ENCODE measurements at regions not wholly inside any gene's neighbourhood (a gene's known extent, or its start where the extent isn't known, plus 50 kb on each side); places are given as distances from the start of the nearest gene placed in this dataset.

DNA sequence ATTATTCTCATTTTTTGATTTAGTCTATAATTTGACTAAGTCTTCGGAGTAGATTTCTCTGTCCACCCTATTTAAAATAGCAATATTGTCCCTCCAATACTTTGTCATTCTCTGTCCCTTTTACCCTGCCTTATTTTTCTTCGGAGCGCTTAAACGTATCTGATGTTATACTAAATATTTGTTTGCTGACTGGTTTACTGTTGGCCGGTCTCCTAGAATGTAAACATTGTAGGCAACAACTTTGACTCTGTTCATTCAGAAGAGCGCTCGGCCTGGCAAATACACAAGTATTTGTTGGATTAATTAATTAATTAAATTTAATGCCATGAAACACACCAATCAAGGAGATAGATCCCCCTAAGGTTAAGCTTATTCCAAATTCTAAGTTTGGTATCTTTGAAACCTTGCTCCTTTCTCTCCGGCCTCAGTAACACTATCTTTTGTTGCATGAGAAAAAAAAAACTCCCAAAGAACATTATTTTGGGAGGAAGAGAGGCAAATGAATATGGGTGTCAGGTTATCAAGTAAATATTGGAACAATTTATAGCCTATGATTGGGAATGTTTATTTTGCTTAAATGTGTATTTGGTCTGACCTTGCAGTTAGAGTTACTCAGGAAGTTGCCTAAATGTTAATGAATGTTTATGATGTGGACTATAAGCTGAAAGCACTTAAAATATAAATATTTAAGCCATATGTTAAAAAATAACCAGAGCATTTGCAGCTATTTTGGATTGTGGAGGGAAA, 231.1 kb downstream of the SOX4 start:
- no peak for DNase-seq

- no peak for DNase-seq
Measured at GRCh38 chr6:21826023-21826422, 232.5 kb downstream of the SOX4 start.

GRCh38 chr6:21826904-21827303, 233.4 kb downstream of the SOX4 start:
- DNase-seq = no peak

DNA sequence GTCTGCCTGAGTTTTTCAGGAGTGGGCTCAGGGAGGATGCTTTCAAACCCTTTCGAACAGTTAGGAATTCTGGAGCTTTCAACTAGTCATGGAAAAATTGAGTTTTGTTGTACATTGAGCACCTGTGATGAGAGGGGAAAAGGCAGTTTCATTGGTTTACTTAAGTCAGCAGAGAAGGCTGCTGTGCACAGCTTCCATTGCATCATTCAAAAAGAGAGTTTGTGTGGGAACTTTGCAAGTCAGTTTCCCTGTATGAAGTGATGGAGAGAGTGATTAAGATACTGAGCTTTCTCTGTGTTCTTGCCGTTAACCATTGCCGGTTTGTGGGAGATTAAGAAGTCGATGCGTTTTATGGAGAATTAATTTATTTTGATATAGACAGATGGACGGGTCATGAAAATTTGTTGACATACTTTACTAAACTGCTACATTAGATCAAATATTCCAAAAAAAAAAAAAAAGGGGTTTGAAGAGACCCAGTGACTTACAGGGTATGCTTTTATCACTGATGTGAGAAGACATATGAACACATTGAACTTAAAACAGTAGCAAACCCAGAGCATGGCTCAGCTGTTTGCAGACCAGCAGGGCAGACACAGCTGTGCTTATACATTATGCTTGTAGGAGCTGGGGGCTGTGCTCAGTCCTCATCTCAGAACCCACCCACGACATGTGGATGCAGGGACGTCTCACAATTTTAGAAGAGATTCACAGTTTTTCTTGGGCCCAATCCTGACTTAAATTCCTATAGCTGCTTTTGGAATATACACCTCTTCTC, 234.1 kb downstream of the SOX4 start:
- no peak for DNase-seq

GRCh38 chr6:21828704-21829103, 235.2 kb downstream of the SOX4 start:
- DNase-seq = no peak

- DNase-seq = no peak
Measured at GRCh38 chr6:21829126-21829525, 235.6 kb downstream of the SOX4 start.

GRCh38 chr6:21831521-21832291, 238.2 kb downstream of the SOX4 start:
- no peak for DNase-seq

GRCh38 chr6:21836277-21836676, 242.7 kb downstream of the SOX4 start:
- no peak for DNase-seq

GRCh38 chr6:21836772-21837425, 243.3 kb downstream of the SOX4 start:
- no peak for DNase-seq

DNA sequence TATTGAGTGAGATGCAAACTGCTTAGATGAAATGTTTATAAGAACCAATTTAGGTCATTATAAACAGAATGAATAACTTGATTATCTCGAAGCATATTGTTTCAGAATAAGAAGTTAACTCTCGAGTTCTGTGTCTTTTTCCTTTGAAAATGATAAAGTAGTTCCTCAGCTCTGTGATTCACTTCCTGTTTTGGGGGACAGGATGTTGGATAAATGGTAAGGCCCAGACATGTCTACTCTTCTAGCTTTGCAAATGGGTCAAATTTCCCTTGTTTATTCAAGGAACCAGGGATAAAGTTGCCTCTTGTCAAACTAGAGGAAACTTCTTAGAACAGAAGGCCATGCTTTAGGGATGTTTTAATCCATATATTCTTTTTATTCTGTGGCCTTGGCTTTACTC, 246.9 kb downstream of the SOX4 start:
- DNase-seq = no peak

GRCh38 chr6:21842875-21843645, 249.5 kb downstream of the SOX4 start:
- DNase-seq = no peak

DNA sequence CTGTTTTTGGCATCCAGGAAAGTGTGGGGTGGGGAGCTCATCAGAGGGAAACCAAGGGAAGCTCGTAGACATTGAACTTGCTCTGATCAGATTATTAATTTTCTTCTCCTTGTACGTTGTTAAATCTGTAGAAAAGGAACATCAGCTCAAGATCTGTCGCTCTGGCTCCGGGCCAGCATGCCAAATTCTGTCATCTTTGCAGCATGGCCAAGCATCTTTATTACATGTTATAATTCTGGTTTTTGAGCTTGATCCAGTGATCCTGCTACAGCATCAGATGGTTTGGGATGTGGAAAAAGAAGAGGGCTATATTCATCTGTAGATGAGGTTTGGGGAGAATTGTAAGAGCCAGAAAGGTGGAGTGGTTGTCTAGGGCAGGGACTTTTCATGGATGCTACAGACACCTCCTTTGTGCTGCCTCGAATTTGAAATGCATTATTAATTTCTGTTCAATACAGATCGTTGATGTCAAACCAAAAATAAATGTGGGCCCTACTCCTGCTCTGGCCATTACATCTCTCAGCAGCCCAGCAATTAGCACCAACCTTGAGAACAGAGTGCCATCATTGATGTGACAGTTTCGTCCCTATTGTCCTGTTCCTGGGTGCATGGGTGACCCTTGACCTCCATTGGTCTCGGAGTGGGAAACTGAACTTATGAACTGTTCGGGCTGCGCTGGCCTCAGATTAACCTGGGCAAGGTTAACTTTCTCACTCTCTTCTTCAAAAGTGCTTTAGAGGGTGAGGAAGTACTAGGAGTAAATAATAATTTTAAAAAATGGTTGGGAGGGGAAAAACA, 250.8 kb downstream of the SOX4 start:
- no peak for DNase-seq

- no peak for DNase-seq
Measured at GRCh38 chr6:21845018-21845417, 251.5 kb downstream of the SOX4 start.

DNA sequence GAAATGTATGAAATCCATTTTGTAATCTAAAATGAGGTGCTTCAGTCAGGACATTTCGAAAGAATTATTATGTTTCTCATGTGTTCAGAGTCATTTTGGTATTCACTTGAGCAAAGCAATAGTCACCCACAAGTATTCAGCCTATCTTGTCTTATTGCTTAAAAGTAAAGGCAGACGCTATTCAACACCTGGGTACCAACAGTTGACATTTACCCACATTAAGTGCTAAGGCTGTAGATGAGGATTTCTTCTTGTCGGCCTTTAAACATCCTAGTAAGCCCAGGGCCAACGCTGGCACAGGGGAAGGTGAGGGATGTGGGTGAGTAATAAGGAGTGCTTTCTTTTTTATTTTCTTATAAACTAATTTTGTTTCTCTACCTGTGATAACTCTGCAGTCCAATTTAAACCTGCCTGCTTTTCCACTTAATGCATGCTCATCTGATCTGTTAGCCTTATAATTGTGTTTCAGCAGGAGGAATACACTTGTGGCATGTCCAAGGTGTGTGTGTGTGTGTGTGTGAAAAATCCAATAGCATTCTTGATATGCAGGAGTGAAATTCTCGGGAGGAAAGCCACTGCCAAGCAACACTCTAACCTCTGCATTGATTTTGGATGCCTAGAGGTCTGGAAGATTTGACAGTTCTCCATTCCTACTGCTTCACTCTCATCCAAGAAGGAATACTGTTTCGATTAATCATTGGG, 252.0 kb downstream of the SOX4 start:
- no peak for DNase-seq

DNA sequence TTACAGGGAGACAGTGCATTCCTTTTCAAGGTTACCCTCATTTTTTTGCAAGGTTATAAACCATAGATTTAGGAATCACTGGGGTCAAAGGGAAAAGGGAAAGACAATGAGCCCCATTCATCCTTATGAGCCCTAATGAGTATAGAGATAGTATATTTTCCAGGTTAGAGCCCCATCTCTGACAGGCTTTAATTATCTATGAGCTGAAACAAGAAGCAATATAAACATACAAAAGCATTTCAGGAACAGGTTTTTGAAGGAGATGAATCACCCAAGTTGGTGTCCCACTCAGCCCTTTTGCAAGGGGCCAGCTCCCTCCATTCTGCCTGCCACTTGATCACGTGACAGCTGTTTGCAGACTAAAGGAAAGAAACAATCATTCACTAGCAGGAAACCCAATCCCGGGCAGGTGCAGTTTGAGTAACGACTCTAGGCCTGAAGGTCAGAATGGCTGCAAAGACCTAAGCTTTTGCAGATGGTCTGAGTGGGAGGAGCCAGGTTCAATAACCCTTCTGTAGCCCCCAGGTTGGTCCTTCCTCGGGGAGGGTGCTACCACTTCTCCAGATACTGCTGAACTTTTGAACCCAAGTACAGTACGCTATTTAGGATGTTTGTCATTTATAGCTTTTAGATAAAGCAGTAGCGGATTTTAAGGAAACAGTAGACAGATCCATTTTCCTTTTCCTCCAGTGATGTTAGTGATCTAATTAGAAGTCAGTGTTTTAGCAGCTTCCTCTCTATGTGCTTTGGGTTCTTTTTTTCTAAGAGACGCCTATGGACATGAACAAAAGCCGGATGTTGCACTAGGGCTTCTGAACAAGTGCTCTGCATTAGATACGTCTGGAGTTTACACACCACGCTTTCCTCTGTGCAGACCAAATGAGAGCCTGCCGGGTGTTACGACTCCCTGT, 253.2 kb downstream of the SOX4 start:
- DNase-seq = no peak

DNA sequence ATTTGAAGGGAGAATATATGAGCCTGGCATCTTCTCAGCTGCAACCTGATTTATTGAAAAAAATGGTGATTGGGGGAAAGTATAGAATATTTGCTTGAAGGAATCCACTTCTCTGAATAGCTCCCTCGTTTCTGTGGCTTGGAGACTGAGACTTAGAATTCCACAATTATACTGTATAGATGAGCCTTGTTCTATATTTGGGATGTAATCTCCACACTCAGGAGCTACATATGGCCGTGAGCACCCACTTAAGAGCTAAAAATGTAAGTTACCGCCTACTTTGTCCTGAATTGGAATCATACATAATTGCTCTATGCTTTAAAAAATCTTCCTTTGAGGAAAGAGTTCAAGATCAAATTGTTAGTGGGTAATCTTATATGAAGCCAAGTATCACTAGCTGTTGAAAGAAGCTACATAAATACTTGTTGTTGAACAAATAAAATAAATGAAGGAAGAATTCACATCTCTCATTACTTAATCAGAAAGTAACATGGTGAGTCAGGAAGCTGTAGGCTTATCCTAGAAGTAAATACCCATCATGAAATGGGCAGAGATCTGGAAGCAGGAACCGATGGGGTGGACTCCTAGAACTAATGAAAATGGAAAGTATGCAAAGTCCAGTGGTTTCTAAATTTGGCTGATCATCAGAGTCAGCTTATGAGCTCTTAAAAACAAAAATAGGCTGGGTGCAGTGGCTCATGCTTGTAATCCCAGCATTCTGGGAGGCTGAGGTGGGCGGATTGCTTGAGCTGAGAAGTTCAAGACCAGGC, 254.3 kb downstream of the SOX4 start:
- no peak for DNase-seq

GRCh38 chr6:21850691-21851090, 257.1 kb downstream of the SOX4 start:
- no peak for DNase-seq

- no peak for DNase-seq
Measured at GRCh38 chr6:21855811-21856455, 262.4 kb downstream of the SOX4 start.

Data from GF-D8 (cell line).